GM19035 (cell line): ENCODE measurements at regions not wholly inside any gene's neighbourhood (a gene's known extent, or its start where the extent isn't known, plus 50 kb on each side); places are given as distances from the start of the nearest gene placed in this dataset.
"Not testable (repeated sequence)": the region's sequence is repeated elsewhere in the genome, so short reads cannot be mapped to it uniquely, and the experiment has no call there.

ENCODE experiments used
- ATAC-seq: cut with Tn5 transposase; IDR thresholded peaks from one replicate; pipeline ENCODE4 v1.9.1; 2021; ENCODE audit not compliant: unreplicated experiment

GRCh38 chr1:146654763-146655162, 283.4 kb upstream of the NBPF12 start:
- not testable (repeated sequence) for ATAC-seq

- not testable (repeated sequence) for ATAC-seq
Observed at GRCh38 chr1:146645978-146646604, 292.0 kb upstream of the NBPF12 start.

GRCh38 chr1:146641534-146641933, 296.6 kb upstream of the NBPF12 start:
- ATAC-seq: not testable (repeated sequence)

- ATAC-seq: not testable (repeated sequence)
Observed at GRCh38 chr1:146640671-146641070, 297.5 kb upstream of the NBPF12 start.

- not testable (repeated sequence) for ATAC-seq
Observed at GRCh38 chr1:146630302-146630701, 307.8 kb upstream of the NBPF12 start.

GRCh38 chr1:146618582-146618981, 319.5 kb upstream of the NBPF12 start:
- not testable (repeated sequence) for ATAC-seq

GRCh38 chr1:146604681-146605080, 333.4 kb upstream of the NBPF12 start:
- ATAC-seq: not testable (repeated sequence)

GRCh38 chr1:146600720-146601307, 337.3 kb upstream of the NBPF12 start:
- ATAC-seq: not testable (repeated sequence)

GRCh38 chr1:146599906-146600305, 338.2 kb upstream of the NBPF12 start:
- not testable (repeated sequence) for ATAC-seq

- ATAC-seq: not testable (repeated sequence)
Observed at GRCh38 chr1:146581229-146581628, 352.4 kb upstream of the NOTCH2NLA start.

- ATAC-seq: not testable (repeated sequence)
Observed at GRCh38 chr1:146567541-146567940, 338.7 kb upstream of the NOTCH2NLA start.

- ATAC-seq: not testable (repeated sequence)
Observed at GRCh38 chr1:146558032-146558431, 329.2 kb upstream of the NOTCH2NLA start.

GRCh38 chr1:146556405-146556804, 327.6 kb upstream of the NOTCH2NLA start:
- not testable (repeated sequence) for ATAC-seq

GRCh38 chr1:146552414-146552813, 323.6 kb upstream of the NOTCH2NLA start:
- not testable (repeated sequence) for ATAC-seq

GRCh38 chr1:146548684-146549083, 319.9 kb upstream of the NOTCH2NLA start:
- not testable (repeated sequence) for ATAC-seq

GRCh38 chr1:146546189-146546588, 317.4 kb upstream of the NOTCH2NLA start:
- not testable (repeated sequence) for ATAC-seq

GRCh38 chr1:146537775-146538373, 309.1 kb upstream of the NOTCH2NLA start:
- not testable (repeated sequence) for ATAC-seq

GRCh38 chr1:146536028-146536427, 307.2 kb upstream of the NOTCH2NLA start:
- ATAC-seq: not testable (repeated sequence)

- not testable (repeated sequence) for ATAC-seq
Observed at GRCh38 chr1:146535575-146535974, 306.8 kb upstream of the NOTCH2NLA start.

- ATAC-seq: not testable (repeated sequence)
Observed at GRCh38 chr1:146530958-146531357, 302.1 kb upstream of the NOTCH2NLA start.

GRCh38 chr1:146522812-146523211, 294.0 kb upstream of the NOTCH2NLA start:
- ATAC-seq: not testable (repeated sequence)

- ATAC-seq: not testable (repeated sequence)
Observed at GRCh38 chr1:146522345-146522744, 293.5 kb upstream of the NOTCH2NLA start.
